SK-N-SH (cell line): ENCODE measurements at regions not wholly inside any gene's neighbourhood (a gene's known extent, or its start where the extent isn't known, plus 50 kb on each side); places are given as distances from the start of the nearest gene placed in this dataset.

Experiments used
- CTCF ChIA-PET: fragments of 300-600, 350-600 bp; formaldehyde crosslinking; extraction: SDS; loops from one replicate; lab custom pipeline; 2021; lab: Yijun Ruan, JAX
- POLR2A ChIA-PET: fragments of 350-600 bp; sonication (Branson Sonifier 250); formaldehyde crosslinking; extraction: SDS; loops from one replicate; lab custom pipeline; 2020; ENCODE audit warnings: antibody characterized with exemption, inconsistent platforms; lab: Yijun Ruan, JAX
- DNase-seq: peaks from one replicate; pipeline ENCODE4 v3.0.0; 2012
- H2AFZ ChIP-seq: fragments of 200-600 bp; sonication (generic); 2 replicates; pipeline ENCODE4 v1.8.1; 2016; ENCODE audit warnings: antibody characterized with exemption, mild to moderate bottlenecking, low read depth
- H3F3A ChIP-seq: fragments of 200-600 bp; sonication (generic); replicated peaks from 2 replicates; pipeline ENCODE3; 2016; ENCODE audit warnings: antibody characterized with exemption, mild to moderate bottlenecking; ENCODE audit not compliant: insufficient read depth
- H3K27ac ChIP-seq, 2 experiments: fragments of 200-500 bp in 1 of 2; fragments of 200-600 bp in 1 of 2; sonication (Bioruptor generic) in 1 of 2; sonication (generic), shearing (Covaris generic) in 1 of 2; 2 replicates each; pipeline versions ENCODE4 v1.5.1 to v1.6.1; 2014 to 2016; ENCODE audit warnings: low read depth in 2 of 2, inconsistent platforms in 1 of 2, low read length in 1 of 2, mild to moderate bottlenecking in 1 of 2, mixed read lengths in 1 of 2
- H3K27me3 ChIP-seq: fragments of 200-600 bp; sonication (generic), shearing (Covaris generic); 2 replicates; pipeline ENCODE4 v1.6.1; 2016; ENCODE audit warnings: mixed run types; ENCODE audit not compliant: insufficient read depth
- H3K36me3 ChIP-seq, 2 experiments: fragments of 200-500 bp in 1 of 2; fragments of 200-600 bp in 1 of 2; sonication (Bioruptor generic) in 1 of 2; sonication (generic) in 1 of 2; replicated peaks in 1 of 2; 2 replicates each; pipeline versions ENCODE3 to v1.5.1; 2014 to 2016; ENCODE audit warnings: low read length in 1 of 2, mild to moderate bottlenecking in 1 of 2; ENCODE audit not compliant: insufficient read depth in 2 of 2, control insufficient read depth in 1 of 2
- H3K4me1 ChIP-seq, 2 experiments: fragments of 200-500 bp in 1 of 2; fragments of 200-600 bp in 1 of 2; sonication (Bioruptor generic) in 1 of 2; sonication (generic), shearing (Covaris generic) in 1 of 2; 2 replicates each; pipeline versions ENCODE4 v1.5.1 to v1.6.1; 2014 to 2016; ENCODE audit warnings: low read depth in 1 of 2, low read length in 1 of 2, mixed run types in 1 of 2; ENCODE audit not compliant: insufficient read depth in 2 of 2, control insufficient read depth in 1 of 2
- H3K4me2 ChIP-seq: fragments of 200-600 bp; sonication (generic), shearing (Covaris generic); 2 replicates; pipeline ENCODE4 v1.6.1; 2017; ENCODE audit warnings: mixed run types
- H3K4me3 ChIP-seq, 2 experiments: fragments of 200-500 bp in 1 of 2; fragments of 200-600 bp in 1 of 2; sonication (Bioruptor generic) in 1 of 2; sonication (generic), shearing (Covaris generic) in 1 of 2; 2 replicates each; pipeline versions ENCODE4 v1.5.1 to v1.8.1; 2014 to 2016; ENCODE audit warnings: low read depth in 2 of 2, inconsistent platforms in 1 of 2, low read length in 1 of 2, mild to moderate bottlenecking in 1 of 2, mixed read lengths in 1 of 2, moderate library complexity in 1 of 2
- H3K79me2 ChIP-seq: fragments of 200-600 bp; sonication (generic); 2 replicates; pipeline ENCODE4 v1.8.1; 2017; ENCODE audit warnings: mild to moderate bottlenecking; ENCODE audit not compliant: insufficient read depth
- H3K9ac ChIP-seq: fragments of 200-600 bp; sonication (generic); 2 replicates; pipeline ENCODE4 v1.6.1; 2017; ENCODE audit warnings: mixed run types
- H3K9me2 ChIP-seq: fragments of 200-600 bp; sonication (generic); 2 replicates; pipeline ENCODE4 v1.6.1; 2017; ENCODE audit warnings: mixed run types
- H3K9me3 ChIP-seq: fragments of 200-600 bp; sonication (generic); 2 replicates; pipeline ENCODE4 v1.6.1; 2017; ENCODE audit warnings: mixed run types, mild to moderate bottlenecking, moderate library complexity
- H4K20me1 ChIP-seq: fragments of 200-600 bp; sonication (generic); 2 replicates; pipeline ENCODE4 v1.6.1; 2017; ENCODE audit warnings: mild to moderate bottlenecking, mixed run types; ENCODE audit not compliant: insufficient read depth
- EP300 ChIP-seq, 2 experiments: IDR thresholded peaks; 2 replicates each; pipeline versions ENCODE4 v1.4.0 to v1.6.1; 2012; ENCODE audit warnings: borderline replicate concordance in 1 of 2, low read depth in 1 of 2, low read length in 1 of 2
- FOXJ3 ChIP-seq: sonication (generic); formaldehyde crosslinking; IDR thresholded peaks from 2 replicates; pipeline ENCODE4 v1.5.1; 2020; ENCODE audit warnings: mild to moderate bottlenecking, missing genetic modification reagents
- FOXM1 ChIP-seq: IDR thresholded peaks from 2 replicates; pipeline ENCODE4 v1.4.0; 2012; ENCODE audit warnings: low read depth, mild to moderate bottlenecking
- GATA2 ChIP-seq: sonication (generic); formaldehyde crosslinking; IDR thresholded peaks from 2 replicates; pipeline ENCODE4 v1.5.0; 2020; ENCODE audit warnings: mild to moderate bottlenecking, missing genetic modification reagents
- JUND ChIP-seq: IDR thresholded peaks from 2 replicates; pipeline ENCODE4 v1.4.0; 2012
- NRF1 ChIP-seq: IDR thresholded peaks from 2 replicates; pipeline ENCODE4 v1.6.1; 2012; ENCODE audit warnings: low read depth, mild to moderate bottlenecking, low read length
- POLR2AphosphoS5 ChIP-seq: IDR thresholded peaks from 2 replicates; pipeline ENCODE4 v1.6.1; 2012; ENCODE audit warnings: low read depth, low read length
- RAD21 ChIP-seq: IDR thresholded peaks from 2 replicates; pipeline ENCODE4 v1.6.1; 2012; ENCODE audit warnings: mild to moderate bottlenecking, low read length
- RXRA ChIP-seq: IDR thresholded peaks from 2 replicates; pipeline ENCODE4 v1.4.0; 2012; ENCODE audit warnings: low read depth, mild to moderate bottlenecking, borderline replicate concordance
- TAF1 ChIP-seq: IDR thresholded peaks from 2 replicates; pipeline ENCODE4 v1.6.1; 2012; ENCODE audit warnings: low read depth, mild to moderate bottlenecking, low read length, moderate library complexity, borderline replicate concordance
- TEAD4 ChIP-seq: IDR thresholded peaks from 2 replicates; pipeline ENCODE4 v1.4.0; 2012; ENCODE audit warnings: mild to moderate bottlenecking, borderline replicate concordance; ENCODE audit not compliant: insufficient read depth
- USF1 ChIP-seq: IDR thresholded peaks from 2 replicates; pipeline ENCODE4 v1.4.0; 2012; ENCODE audit warnings: low read depth, borderline replicate concordance
- USF2 ChIP-seq: fragments of 150-350 bp; IDR thresholded peaks from 2 replicates; pipeline ENCODE4 v1.6.1; 2017; ENCODE audit warnings: antibody characterized with exemption, low read length, low read depth, borderline replicate concordance
- WGBS: methylation state at CpG from one replicate; pipeline ENCODE4 v1.1.6; 2017; ENCODE audit warnings: low lambda C conversion rate; 5-methylcytosine and 5-hydroxymethylcytosine counted together
- TF ChIP-seq, protein P1 (sequence below): IDR thresholded peaks from 2 replicates; pipeline ENCODE4 v1.4.0; 2012; ENCODE audit warnings: low read depth

GRCh38 chr4:161061046-161061445 lies 1102.8 kb downstream of the FSTL5 start:
- no peaks in the 10 kb centered on the region for H3K27me3 ChIP-seq
- WGBS = 2% methylated on average over 1 of the region's 1 CpG
- H3K4me3 ChIP-seq = no peak overlapping the region
- no peaks in the 10 kb centered on the region for H3F3A ChIP-seq
- H3K9me2 ChIP-seq = no peaks in the 10 kb centered on the region
- TF ChIP-seq GATA2 (CRISPR knock-in tag) = peak; percentile 56
- TF ChIP-seq FOXJ3 (CRISPR knock-in tag) = no peak
- no peak for TF ChIP-seq JUND
- TF ChIP-seq EP300 (IDR thresholded peaks at IDR 0.05; ENCODE audit: borderline replicate concordance in 1 of 2, low read depth in 1 of 2, low read length in 1 of 2) = peak in 1 of 2 experiments; percentile 36; a peak in 1 of 4 replicates
- no peak for TF ChIP-seq RAD21
- TF ChIP-seq POLR2AphosphoS5 = no peak
- no peak for TF ChIP-seq RXRA
- no peak for TF ChIP-seq USF2
- no peak for TF ChIP-seq FOXM1
- TF ChIP-seq USF1 = no peak
- TF ChIP-seq, protein P1, sequence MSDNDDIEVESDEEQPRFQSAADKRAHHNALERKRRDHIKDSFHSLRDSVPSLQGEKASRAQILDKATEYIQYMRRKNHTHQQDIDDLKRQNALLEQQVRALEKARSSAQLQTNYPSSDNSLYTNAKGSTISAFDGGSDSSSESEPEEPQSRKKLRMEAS = no peak
- no peak for TF ChIP-seq NRF1
- no peak for TF ChIP-seq TAF1
- TF ChIP-seq TEAD4 = no peak
- TF ChIP-seq, all 33 proteins: peak for 2
- no peak overlapping the region for H3K9ac ChIP-seq
- no peaks in the 10 kb centered on the region; a peak in 1 of 4 replicates for H3K4me1 ChIP-seq
- ChIA-PET POLR2A (no interaction called here), CTCF (no interaction called here)
- no peak overlapping the region for H3K4me2 ChIP-seq
- H2AFZ ChIP-seq = no peak overlapping the region
- H3K36me3 ChIP-seq = no peaks in the 10 kb centered on the region
- H3K27ac ChIP-seq = peak overlapping the region in 1 of 2 experiments; percentile 64; a peak in 2 of 4 replicates
- peak; percentile 1 for DNase-seq
- no peaks in the 10 kb centered on the region for H4K20me1 ChIP-seq
- H3K79me2 ChIP-seq = no peaks in the 10 kb centered on the region
- H3K9me3 ChIP-seq = no peaks in the 10 kb centered on the region
